EH (cell line): ENCODE measurements at regions not wholly inside any gene's neighbourhood (a gene's known extent, or its start where the extent isn't known, plus 50 kb on each side); places are given as distances from the start of the nearest gene placed in this dataset.
"Not testable (repeated sequence)": the region's sequence is repeated elsewhere in the genome, so short reads cannot be mapped to it uniquely, and the experiment has no call there.

Source experiments
- DNase-seq: peaks from one replicate; pipeline ENCODE4 v3.0.0-alpha.2; 2015; ENCODE audit warnings: low read depth

DNA sequence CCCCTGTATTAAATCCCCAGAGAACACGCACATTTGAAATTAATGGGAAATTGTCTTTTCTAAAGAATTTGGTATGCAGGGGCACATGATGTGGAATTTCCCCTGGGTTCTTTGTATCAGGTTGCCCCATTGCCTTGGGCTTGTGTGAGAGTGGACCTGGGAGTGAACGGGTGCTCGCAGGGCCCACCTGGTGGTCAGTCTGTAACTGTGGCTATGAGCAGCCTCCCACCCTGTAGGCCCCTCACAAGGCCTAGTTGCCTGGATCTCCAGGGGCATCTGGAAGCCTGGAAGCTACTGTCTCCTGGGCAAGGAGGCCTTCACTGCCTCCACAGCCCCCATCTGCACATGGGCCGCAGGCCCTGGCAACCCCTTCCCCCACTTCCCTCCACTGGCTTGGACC is 96.7 kb downstream of the SLC25A47 start:
- DNase-seq: no peak

DNA sequence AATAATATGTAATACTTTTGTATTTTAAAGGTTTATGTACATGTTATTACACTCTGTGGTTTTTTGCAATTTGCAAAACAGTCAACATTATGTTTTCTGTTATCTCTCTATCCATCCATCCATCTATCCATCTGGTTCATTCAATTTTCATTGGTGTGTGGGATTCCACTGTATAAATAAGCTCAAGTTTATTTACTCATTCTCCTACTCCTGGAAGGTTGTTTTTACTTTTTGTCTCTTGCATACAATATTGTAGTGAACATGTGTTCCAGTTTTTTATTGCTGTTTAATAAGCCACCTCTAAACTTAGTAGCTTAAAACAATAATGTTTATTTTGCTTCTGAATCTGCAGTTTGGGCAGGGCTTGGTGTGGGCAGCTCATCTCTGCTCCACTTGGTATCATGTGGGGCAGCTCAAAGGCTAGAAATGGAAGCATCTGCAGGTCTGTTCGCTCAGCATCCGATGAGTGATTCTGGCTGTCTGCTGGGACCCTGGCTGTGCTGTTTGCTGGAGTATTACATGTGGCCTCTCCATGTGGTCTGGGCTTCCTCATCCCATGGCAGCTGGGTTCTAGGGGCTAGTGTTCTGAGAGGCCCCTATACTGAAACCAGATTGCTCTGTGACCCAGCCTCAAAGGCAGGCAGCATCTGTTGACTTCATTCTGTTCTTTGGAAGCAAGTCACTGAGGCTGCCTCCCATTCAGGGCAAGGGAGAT is 98.8 kb downstream of the SLC25A47 start:
- no peak for DNase-seq

DNA sequence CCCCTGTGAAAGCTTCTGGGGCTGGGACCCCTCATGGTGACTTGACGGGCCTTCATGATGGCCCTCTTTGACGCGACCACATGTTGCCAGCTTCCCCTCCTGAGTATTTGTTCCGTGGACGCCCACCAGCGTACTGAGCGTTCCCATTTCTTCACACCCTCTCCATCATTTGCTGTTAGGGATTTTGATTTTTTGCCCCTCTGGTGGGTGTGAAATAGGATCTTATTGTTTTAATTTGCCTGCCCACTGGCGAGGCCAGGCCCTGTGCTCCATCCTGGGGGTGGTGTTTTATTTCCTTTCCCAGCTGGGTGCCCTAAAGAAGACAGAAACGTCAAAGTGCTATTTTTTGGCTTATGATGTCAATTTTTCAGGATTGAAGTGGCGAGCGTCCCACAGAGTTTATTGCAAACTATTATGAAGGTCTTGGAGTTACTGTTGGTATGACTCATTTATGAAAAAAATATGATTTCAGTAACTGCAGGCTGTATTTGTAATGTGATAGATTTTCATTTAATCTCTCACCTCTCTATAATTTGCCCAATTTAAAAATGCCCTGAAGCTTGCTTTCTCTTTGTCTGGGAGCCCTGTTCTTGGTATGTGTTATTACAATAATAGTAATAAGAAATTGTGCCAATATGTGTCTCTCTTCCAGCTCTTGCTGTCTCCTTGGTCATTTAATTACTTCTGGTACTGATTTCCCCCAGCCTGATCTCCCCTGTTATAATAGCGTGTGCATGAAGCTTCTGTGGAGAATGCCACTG is 99.6 kb downstream of the SLC25A47 start:
- DNase-seq: peak; percentile 48

DNA sequence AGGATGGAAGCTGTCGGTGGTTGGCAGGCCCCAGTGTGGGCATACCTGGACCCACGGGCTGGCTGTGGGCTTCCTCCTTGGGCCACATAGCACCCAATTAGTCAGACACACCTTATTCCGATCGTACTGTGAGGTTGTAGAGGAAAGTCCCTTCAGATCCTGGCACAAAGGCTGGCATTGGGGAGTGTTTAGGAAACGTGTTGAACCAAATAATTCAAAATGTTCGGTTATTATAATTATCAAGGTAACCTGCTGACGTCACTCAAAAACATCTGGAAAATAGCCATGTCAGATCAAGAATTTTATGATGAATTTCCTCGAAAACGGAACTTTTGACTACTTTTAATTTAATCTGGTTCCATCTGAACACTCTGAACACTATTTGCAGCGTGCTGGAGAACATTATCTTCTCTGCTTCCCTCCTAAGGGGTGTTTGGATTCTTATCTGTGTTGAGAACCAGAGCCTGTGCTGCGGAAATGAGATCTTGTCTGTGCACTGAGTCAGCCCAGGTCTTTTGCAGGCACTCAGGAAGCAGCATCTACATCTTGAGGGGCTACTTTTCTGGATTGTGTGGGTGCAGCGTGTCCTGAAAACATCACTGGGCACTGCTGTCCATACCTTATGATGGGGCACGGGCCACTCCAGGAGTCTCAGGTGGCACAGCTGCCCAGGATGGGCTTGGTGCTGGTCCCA is 100.3 kb downstream of the SLC25A47 start:
- no peak for DNase-seq

DNA sequence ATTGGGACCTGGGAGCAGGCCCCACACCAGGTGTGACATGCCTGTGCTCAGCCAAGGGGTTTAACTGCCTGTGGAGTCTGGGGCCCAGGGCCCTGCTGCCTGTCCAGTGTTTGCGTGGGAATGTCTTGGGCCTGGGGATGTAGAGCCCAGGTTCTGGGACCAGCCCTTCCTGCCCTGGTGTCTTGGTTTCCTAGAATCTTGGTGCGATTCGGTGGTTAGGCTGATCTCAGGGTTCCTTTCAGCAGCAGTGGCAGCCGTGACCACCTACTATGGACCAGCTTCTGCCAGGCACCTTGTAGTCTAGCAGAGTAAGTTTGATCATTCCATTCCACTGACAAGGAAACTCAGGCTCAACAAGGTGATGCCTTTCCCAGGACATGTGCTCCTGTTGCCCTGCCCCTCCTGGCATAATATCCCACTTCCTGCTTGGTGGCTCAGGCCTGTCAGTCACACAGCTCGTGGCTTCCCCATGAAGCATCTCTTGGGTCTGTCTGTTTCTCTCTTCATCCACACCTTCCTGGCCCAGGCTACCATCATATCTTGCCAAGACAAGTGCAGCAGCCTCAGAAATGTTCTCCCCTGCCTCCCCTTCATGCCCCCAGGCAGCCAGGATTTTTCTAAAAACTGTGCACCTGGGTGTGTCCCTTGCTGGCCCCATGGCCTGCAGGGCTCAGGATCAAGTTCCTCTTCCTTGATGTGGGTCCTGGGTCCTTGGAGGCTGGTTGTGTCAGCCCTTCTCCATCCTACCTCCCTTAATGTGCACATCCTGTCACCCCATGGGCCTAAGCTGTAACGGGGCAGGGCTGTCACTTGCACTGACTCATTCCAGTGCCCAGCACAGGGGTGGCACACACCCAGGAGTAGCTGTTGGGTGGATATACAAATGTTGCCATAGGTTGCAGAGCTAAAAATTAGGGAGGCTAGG is 101.6 kb downstream of the SLC25A47 start:
- peak; percentile 25 for DNase-seq

DNA sequence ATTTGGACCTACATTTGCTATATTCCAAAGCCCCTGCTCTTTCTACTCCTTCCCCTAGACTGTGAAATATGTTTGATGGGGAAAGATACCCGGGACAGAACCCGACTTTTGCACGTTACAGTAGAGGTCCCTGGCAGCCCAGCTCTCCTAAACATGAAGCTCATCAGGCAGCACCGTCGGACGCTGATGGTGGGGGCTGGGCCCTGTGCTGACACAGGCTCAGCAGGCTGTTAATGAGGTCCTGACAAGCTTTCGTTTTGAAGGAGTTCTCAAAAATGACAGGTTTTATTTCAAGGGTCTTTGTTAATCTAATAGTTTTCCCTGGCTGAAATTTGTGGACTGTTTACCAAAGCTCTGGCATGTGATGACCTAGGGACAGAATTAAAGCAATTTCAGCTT is 102.3 kb downstream of the SLC25A47 start:
- no peak for DNase-seq

DNA sequence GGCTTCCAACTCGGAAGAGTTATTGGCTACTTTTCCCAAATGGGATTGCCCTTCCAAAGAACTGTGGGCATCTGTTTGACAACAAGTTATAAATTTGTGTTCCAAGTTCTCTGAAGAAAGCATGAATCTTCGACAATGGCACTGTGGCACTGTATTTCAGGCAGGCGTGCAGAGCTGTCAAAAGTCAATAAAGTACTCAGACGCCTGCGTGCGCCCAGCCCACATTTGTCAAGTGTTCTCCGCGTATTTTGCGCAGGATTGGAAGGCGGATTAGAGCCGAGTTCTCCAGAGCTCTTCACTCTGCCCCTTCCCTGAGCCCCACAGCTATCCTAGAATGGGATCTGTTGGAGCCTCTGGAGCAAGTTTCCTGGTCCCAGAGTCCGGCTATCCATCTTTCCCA is 103.2 kb downstream of the SLC25A47 start:
- no peak for DNase-seq

DNA sequence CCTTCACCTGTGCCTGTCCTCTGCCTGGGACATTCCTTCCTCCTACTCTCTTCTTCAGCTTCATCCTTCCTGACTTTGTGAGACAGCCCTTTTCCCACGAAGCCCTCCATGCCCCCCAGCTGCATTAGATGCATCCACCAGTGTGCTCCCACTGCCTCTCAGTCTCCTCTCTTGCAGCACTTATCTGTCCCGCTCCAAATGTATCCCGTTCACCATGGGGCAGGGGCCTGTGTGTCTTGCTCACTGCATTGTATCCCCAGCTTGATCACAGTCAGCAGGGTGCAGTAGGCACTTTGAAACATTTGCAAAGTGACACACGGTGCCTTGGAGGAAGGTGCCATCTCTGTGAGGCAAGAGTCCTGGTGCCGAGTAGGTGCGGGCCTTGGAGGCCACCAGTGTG is 104.0 kb downstream of the SLC25A47 start:
- DNase-seq: no peak

DNA sequence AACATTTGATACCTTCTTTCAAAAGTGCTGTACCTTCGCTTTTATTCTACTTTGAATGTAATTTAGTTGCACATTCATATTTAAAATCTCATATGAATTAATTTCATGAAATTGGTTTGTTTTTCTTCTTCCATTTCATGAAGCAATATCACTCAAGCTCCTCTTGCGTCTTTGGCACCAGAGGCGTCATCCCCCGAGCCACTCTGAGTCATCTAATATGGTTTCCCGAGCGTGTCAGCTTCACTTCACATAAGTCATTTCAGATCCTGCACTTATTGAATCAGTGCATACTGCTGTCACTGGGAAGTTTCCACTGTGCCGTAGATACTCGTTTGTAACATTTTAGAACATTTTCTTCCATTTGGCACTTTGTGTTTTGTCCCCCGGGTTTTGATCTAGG is 105.6 kb downstream of the SLC25A47 start:
- peak; percentile 61 for DNase-seq

DNA sequence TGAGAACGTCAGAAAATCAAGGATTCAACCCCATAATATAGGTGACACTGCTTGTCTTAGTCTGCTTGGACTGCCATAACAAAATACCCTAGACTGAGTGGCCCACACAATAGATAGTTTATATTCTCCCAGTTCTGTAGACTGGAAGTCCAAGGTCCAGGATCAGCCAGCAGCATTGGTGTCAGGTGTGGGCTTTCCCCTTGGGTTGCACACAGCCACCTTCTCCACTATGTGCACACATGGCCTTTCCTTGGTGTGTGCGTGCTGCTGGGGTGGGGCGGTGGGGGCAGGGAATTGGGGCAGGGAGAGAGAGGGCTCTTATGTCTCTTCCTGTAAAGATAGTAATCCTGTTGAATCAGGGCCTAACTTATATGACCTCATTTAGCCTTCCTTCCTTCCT is 106.4 kb downstream of the SLC25A47 start:
- no peak for DNase-seq

DNA sequence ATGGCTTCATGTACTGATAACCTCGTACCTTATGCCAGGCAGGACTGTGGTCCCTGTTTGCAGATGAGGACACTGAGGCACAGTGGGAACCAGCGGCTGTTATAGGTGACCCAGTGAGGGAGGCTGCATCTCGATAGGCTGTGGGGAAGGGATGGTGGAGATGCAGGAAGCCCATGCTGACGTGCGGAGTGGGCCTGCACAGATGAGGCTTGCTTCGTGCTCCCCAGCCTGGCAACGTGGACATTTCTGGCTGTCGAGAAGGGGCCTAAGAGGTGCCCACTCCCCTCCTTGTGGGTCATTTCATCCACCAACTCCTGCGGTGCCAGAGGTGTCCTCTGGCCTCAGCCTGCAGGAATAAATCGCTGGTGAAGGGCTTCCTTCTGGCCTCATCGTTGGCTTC is 107.4 kb downstream of the SLC25A47 start:
- DNase-seq: no peak

DNA sequence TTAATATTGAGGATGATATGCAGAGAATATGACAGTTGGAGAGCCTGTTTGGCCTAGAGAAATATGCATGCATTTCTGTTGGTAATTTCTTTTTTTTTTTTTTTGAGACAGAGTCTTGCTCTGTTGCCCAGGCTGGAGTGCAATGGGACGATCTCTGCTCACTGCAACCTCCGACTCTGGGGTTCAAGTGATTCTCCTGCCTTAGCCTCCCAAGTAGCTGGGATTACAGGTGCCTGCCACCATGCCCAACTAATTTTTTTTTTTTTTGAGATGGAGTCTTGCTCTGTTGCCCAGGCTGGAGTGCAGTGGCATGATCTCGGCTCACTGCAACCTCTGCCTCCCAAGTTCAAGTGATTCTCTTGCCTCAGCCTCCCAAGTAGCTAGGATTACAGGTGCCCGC is 108.3 kb downstream of the SLC25A47 start:
- not testable (repeated sequence) for DNase-seq

DNA sequence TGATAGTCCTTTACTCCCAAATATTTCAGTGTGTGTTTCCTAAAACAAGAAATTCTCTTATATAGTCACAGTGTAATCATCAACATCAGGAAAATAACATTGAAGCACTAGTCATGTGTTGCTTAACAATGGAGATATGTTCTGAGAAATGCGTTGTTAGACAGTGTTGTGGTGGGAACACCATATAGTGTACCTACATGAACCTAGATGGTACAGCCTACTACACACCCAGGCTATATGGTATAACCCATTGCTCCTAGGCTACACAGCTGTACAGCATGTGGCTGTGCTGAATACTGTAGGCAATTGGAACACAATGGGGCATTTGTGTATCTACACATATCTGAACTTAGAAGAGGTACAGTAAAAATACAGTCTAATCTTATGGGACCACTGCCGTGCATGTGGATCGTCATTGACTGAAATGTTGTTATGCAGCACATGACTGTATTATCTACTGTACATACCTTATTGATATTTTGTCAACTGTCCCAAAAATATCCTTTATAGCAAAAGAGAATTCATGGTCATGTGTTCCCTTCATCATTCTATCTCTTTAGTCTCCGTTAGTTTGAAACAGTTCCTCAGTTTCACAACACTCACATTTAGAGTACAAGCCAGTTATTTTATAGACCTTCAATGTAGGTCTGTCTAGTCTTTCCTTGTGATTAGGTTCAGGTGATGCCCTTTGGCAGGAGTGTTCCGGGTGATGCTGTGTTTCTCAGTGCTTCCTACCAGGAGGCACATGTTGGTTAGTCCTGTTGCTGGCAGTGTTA is 109.7 kb downstream of the SLC25A47 start:
- DNase-seq: no peak

DNA sequence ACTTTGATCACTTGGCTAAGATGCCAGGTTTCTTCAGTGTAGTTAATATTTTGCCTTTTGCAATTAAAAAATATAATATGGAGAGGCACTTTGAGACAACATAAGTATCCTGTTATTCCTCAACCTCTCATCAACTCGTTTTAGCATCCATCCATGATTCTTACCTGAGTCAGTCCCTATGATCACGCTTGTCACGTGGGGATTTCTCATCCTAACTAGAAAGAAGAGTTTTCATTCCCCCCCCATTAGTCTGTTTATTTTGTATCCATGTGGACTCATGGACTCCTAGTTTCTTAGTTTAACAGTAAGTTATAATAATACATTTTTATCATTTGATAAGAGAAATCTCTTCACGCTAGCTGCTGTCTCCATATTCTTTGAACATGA is 110.3 kb downstream of the SLC25A47 start:
- DNase-seq: no peak

DNA sequence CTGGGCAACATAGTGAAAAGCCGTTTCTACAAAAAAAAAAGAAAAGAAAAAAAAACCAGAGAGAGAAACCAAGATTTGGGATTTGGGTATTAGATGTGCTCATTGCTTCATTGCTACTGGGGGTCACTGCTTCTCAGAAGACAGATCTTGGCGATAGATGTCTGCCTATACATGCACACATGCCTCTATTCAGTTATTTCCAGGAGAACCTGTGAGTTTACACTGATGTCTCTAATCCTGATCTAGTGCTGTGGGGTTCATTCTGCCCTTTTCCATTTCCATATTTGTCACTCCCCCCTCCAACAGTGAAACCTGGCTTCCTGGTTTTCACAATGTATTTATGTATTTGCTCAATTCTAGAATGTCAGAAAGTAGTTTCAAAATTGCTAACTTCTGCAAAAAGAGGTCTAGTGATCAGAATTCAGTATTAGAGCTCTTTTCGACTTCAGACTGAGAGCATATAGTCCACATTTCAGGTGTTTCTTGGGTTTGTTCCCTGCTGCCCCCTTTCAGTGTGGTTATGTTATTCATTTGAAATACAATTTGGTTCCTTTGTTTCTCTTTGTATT is 111.0 kb downstream of the SLC25A47 start:
- no peak for DNase-seq

DNA sequence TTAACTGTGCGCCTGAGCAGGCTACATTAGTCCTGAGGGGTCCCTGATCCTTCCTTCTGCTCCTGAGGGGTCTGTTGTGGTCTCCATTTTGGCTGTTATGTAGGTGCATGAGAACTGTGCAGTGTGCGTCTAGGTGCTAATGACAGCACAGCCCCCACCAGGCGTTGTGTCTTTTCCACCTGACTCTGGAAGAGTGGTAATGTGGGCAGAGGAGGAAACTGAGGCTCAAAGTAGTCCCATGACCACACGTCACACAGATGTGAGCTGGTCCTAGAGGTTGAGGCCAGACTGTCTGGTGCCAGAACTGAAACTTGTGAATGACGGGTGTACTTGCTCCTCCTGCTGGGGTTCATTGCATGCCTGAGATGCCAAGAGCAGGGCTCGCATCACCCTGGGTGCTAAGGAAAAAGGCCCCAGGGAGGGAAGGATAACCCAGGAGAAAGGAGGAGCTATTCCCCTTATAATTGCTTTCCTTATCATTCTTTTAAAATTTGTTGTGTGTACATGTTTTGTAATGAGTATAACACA is 111.8 kb downstream of the SLC25A47 start:
- DNase-seq: peak; percentile 60

DNA sequence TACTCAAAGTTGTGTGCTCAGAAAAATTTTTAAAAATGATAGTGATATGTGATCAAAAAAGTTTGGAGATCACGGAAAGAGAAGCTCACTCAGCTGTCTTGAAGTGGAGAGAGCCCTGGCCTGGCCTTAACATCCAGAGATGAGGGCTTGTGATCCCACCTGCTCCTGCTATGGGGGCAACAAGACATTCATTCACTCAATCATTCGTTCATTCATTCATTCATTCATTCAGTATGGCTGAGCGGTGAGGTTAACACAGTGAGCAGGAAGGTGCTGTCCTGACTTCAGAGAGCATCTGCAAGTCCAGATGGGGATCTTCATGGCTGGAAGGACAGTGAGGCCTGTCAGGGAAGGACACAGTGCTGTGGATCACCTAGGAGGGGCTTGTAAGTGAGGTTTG is 112.3 kb downstream of the SLC25A47 start:
- no peak for DNase-seq

DNA sequence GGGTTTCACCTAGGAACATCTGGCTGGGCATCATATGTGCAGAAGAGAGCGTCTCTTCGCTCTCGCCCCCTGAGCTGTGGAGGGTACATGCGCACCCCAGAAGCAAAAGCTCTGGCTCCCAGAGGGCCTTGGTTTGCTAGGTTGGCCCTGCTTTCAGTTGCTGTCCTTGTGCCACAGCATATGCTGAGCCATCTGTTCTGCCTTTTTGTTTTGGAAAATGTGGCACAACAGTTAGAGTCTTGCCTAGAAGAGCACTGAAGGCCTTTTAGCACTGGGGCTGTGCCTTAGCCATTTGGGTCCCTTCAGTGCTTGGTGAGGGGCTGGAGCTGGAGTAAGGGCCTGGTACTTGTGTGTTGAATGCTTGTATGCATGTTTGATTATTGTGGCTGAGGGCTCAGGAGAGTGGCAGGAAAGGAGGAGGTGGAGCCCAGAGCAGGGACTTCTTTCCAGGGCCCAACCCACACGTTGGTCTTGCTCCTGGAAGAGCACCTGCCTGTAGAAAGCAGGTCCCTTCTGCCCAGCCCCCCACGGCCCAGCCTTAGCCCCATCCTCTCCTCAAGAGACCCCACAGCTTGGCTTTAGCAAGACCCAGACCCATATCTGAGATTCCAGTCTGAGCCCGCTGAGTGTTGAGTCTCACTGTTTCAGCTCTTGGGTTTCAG is 113.7 kb downstream of the SLC25A47 start:
- DNase-seq: no peak

DNA sequence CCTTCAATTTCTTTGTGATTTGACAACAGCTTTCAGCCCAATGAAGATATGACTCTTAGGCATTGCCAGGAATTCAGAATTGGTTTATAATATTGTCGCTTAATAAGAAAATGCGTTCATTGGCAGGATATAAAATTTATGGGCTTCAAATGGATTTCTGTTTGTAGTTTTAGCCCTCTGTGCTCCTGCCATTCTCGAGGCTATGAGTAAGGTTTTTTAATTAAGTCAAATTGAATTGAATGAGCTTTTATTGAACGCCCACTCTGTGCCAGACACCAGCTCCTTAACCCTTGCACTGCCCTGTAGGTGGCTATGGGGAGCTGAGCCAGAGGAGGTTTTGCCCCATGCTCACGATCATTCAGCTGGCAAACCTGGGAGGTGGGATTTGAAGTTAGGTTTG is 115.1 kb downstream of the SLC25A47 start:
- no peak for DNase-seq
